Eye (tissue), 1 donor: ENCODE measurements at regions not wholly inside any gene's neighbourhood (a gene's known extent, or its start where the extent isn't known, plus 50 kb on each side); places are given as distances from the start of the nearest gene placed in this dataset.
A peak's percentile ranks its signal among the peaks of the same experiment; 100 is the strongest.

Experiments
- DNase-seq: peaks from one replicate; pipeline ENCODE4 v3.0.0-alpha.2; 2015

DNA sequence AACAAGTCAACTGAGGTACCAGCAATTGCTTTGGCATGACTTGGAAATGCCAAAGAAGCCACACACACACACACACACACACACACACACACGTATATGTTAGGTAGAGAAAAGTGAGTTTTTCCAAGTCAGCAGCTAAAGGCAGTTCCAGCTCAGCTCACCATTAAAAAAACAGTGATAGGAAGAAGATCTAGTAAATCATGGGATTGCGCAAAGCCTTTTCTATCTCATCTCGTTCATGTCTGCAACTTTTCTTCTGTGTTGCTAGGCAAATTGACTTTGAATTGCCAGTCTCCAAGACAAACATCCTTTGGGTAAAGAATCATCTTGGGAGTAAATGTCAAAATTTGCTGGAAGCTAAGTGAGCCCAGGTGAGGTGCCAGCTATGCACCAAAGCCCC lies 500.1 kb downstream of the ENC1 start:
- no peak for DNase-seq

DNA sequence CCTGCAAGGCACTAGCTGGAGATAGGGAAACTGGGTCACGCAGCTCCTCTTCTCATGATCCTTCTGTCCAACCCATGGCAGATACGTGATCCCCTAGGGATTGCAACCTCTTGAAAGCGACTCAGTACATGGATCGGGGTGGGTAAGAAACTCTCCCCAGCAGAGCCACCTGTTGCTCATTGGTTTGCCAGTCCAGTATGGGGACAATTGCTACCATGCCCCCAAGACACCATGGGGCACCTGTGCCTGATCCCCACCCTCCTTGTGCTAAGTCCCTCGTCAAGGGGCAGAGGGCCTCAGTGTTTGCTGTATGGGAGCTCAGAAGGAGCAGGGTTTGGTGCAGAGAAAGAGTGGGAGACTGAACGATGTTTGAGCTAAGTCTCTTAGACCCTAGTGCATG lies 500.9 kb downstream of the ENC1 start:
- no peak for DNase-seq

DNA sequence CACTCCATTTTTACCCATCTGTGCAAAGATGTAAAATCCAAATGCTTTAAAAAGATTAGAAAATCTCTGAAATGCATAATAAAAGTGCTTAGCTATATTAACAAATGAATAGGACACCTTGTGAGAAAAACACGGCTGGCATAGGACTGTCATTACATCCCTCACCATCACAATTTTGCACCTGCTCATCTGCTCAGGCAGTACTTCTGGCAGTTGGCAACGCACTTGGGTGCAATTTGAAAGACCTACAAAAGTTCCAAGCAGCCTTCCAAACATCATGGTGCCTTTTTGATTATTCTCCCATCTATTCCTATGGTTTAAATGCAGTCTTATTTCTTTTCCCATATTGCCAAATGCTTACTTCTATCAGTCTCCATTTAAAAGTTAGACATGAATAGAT lies 501.8 kb downstream of the ENC1 start:
- DNase-seq = no peak

DNA sequence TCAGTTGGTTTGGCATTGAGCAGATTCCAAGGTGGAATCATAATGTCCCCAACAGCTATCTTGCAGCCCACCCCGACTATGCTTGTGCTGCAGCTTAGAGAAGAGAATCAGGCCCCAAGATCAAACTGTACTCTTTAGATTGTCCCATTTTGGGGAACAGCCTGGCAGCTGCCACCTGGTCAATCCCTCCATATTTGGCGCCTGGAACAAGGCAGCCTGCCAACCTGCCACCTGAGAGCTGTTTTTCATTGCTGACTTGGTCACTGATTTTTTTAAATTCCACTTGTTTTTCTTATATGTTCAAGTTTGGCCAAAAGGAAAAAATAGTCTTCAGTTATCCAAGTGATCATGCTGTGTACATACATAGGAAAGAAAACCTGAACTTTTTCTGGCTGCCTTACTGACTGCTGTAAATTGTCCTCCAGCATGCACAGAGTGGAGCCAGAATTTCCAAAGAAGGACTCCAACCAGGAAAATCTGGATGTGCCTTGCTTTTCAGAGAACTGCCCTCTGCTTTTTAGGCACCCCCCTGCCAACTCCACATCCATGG lies 504.2 kb downstream of the ENC1 start:
- DNase-seq = no peak

DNA sequence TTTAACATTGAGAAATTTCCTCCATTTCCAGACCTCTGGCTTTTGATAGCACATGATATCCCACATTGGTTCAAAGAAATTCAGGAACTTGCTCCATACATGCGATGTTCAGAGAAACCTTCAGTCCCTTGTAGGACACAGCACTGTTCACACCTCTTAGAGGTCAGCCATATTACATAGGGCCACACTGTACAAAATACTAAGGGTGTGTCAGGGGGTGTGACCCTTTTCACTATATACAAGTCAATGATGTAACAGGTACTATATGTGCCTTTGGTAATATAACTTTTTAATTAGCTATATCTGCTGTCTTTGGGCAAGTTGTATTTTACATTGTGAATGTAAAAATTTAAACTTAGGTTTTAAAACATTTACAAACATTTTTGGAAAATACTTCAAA lies 505.5 kb downstream of the ENC1 start:
- no peak for DNase-seq

DNA sequence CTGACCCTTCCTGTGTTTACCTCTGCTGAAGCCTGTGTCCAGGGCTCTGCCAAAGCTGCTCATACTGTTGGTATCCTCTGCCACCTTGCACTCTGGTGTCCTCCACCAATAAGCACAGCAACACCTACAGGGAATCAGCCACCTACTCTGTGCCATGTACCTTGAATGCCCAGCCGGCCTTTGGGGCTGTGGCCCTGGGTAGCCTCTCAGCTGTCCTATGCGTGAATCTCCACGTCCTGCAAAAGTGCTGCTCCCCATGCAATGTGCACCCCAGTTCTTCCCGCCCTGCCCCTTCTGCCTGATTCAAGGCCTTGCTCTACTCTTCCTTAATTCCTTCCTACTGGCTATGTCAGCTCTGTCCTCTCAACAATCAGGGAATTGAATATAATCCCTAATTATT lies 506.5 kb downstream of the ARHGEF28 start:
- no peak for DNase-seq

DNA sequence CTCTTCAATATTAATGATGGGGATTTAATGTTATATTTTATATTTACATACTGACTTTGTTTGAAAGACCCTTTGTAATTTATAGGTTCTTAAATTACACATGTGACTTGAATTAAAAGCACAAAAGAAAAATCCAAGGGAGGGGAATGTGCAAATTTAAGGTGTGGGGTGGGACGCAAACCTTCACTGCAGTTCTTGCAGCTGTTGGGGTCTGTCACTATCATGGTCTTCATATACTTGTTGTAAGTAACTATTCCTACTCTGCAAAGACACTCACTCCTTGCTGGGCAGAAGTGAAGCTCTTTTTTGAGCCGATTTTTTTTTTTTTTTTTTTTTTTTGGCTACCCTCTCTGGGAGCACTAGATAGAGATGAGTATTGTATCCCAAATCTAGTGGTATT lies 505.3 kb downstream of the ARHGEF28 start:
- no peak for DNase-seq

DNA sequence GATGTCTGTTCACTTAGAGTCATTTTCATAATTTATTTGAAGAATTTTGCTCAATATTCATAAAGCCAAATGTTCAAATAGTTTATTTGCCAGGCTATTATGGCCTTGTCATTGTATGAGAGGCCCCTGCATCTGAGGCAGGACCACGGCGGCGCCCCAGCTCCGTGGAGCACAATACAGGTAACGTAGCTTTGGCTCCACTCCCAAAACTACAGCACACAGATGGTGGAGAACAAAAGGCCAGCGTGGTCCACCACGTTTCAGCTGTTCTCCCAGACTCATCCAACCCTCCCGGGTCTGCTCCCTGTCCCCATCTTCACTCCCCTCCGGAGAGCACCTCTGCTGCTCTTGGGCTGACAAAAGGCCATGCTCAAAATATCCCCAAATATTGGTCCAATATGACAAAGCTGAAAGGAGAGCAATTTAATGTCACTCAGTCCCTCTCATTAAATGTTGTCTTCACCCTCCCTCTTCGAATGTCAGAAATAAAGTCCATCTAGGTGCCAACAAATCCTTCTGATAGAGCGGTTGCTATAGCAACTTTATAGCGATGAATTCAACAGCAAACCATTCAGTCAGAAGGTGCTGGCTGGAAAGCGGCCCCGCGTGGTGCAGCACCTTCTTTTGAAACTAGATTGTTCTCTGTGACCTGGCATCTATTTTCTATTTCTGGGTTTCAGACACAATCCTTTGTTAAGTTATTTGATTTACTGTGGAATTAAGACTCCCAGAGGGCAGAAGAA lies 504.3 kb downstream of the ARHGEF28 start:
- DNase-seq = peak; percentile 37

DNA sequence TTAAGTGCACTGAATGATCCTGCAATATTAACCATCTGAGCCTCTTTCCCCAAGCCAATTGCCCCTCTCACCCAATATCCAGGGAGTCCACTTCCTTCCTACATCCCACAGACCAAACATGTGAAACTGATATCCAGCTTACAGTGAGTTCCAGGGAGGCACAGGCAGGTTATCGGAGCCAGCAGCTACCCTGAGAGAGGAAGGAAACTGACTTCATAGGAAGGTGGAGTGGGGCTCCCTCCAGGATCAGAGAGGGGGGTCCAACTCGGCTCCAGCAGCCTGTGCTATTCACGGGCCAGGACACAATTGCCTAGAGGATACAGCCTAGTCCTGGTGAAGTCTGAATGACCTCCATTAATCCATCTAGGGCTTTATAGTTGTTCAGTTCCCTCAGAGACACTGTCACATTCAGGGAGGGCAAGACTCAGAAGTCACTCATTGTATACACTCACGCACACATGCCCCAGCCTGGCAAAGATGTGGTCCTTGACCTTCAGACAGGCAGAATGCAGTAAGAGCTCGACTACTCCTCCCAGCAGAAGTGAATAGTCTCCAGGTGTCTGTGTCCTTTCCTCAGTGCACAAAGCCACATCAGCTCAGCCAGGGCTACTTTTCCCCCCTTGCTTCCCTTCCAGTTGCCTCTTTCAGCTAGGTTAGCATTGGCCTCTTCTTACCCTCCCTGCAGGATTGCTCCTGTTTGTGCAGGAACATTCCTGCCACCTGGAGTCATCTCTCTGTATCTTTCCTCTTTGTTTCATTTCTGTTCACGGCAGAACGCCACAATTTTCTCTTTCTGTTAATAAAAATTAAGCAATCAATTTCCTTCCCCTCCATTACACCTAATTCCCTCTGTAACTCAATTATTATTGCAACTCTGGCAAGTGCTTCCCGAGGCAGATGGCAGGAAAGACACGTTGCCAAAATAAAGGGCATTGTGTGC lies 501.7 kb downstream of the ARHGEF28 start:
- peak; percentile 53 for DNase-seq

DNA sequence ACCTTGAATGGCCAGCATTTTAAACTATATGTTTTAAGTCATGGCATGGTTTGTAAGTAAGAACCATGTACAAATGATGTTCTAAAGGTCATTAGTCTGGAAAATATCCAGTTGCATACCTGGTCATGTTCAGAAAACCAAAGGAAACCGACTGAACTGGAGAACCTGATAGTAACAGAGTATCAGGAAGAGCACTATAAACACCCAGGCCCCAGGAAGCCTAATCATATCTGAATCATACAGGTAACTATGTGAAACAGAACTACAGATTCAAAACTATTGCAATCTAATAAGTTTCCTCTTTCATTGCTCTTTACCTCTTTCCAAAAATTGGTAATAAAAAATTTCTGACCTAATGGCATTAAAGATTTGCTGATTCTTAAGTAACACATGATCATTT lies 500.3 kb downstream of the ARHGEF28 start:
- no peak for DNase-seq

DNA sequence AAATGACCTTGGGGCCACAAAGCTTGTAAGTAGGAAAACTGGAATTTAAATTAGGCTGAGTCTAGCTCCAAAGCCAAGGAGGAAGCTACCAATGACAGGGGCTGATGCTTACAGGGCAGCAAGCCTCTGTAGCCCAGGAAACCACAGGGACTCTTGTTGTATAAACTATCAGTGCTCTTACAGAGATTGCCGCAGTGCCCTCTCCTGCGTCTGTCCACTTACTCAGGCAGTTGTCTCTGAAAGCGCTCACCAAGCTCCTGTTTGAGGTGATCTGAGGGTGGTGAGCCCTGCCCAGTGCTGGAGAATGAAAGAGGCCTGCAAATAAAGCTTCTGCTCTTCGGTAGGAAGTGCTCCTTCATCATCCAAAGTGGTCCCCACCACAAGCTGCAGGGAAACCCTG lies 498.8 kb downstream of the ARHGEF28 start:
- no peak for DNase-seq

DNA sequence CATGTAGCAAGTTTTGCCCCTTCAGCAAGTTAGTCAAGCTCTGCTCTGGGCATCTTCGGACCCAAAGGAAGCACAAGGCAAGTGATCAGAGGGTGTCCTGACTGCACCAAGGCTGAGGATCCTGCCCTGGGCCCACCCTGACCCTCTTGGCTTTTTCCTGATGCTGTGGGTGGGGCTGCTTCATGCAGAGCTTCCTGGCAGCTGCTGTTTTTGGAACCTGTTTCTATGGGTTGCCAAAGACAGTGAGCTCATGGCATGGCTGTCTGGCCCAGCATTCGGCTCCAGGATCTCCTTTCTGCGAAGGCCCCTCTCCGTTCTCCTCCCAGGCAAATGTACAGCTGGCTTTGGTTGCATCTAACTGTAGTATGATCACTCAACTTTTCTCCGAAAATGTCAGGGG lies 497.9 kb downstream of the ARHGEF28 start:
- DNase-seq = no peak

DNA sequence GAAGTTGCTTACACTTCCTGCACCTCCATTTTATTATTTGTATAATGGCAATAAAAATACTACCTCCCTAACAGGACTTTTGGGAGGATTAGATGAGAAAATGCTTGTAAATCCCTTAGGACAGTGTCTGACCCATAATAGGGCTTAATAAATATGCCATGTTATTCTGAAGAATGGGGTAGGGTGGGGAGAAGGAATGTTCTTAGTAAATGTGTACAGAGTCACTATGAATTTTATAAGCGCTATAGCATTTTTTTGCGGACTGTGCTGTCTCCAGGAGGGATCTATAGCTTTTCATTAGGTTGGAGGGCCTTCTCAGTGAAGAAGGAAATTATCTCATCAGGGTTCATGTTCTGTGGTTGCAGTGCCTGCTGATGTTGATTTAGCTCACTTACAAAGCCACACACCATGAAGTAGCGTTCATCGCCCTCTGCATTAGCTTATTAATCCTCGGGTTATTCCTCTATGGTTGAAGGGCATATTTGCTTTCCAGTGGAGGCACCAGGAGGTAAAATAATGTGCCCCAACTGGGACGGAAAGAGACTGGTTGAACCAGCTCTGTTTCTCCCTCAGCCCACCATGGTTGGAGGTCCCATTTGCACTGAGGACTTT lies 497.1 kb downstream of the ARHGEF28 start:
- no peak for DNase-seq

DNA sequence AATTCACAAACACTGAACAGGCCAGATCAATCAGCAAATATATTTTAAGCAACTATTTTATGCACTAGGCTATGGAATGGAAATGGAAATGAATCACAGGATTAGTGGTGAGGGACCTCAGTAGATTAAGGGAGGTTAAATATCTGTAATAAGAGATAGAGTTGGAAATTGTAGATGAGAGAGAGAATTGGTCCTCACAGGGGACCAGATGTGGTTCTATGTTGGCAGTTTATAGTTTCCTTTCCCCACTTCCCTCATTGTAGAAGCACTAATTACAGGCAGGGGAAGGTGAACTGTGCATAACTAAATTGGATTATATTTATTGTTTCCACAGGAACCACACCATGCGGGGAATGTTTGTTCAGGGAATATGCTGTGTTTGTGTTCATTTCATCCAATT lies 496.2 kb downstream of the ARHGEF28 start:
- no peak for DNase-seq

DNA sequence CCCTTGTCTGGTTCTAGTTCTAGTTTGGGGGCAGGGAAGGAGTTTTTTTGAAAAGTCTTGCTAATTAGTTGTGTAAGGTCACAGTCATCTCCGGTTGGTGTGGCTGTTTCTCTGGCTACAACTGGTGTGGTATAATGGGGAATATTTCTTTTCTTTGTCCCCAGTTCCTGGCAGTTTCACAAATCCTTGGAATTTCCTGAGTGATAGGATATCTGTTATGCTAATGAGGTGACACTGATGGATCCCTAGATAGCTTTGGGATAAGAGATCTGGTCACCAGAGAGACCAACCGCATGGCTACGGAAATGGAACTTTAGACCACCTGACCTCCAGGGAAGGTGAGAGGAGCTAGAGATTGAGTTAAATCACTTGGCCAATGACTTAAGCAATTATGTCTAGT lies 494.6 kb downstream of the ARHGEF28 start:
- no peak for DNase-seq

DNA sequence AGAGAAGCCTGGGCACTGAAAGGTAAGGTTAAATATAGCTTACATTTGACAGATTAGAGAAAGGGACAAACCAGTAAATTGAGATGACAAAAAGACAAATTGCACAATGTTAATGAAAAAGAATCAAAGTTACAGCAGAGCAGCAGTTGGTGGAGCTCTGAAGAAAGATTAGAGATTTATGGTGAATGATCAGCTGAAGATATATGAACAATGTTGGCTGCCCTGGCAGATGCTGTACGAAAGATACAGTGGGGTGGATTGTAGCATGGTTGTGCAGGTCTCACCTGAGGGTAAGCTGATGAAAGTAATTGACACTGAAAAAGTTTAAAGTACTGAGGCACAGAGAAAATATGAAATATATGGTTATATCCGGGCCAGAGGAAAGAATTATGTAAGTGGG lies 492.1 kb downstream of the ARHGEF28 start:
- DNase-seq = no peak

DNA sequence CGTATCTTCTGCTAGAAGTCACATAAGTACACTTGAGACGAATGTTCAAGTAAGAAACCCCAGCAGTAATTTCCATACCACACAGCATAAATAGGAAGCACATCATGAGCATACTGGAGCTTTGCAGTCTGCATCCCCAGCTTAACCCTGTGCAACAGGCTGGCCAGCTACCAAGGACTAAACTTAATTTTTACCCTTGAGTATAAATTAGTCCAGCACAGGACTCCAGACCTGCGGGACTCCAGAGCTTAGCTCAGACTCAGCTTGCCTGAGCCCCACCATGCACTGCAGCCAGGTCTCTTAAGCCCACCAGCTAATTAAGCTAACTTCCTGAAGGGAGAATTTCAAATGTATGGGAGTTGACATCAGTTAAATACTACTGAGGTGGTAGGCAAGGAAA lies 491.0 kb downstream of the ARHGEF28 start:
- DNase-seq = no peak

DNA sequence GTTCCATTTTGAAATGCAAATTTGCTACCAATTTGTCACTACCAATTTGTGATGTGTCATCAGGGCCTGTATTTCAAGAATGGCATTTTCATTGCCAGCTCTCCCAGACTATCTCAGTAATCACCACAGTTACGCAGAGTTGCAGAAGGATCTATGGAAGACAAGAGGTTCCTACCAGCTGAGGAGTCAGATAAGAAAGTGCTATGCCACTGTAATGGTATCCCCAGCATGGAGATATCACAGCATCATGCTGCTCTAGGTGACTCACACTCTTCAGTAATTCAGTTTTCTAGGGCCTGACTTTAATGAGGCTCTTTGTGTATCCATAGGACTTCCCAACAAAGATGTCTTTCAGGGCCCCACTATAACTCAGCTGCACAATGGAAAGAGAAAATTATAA lies 490.3 kb downstream of the ARHGEF28 start:
- no peak for DNase-seq

DNA sequence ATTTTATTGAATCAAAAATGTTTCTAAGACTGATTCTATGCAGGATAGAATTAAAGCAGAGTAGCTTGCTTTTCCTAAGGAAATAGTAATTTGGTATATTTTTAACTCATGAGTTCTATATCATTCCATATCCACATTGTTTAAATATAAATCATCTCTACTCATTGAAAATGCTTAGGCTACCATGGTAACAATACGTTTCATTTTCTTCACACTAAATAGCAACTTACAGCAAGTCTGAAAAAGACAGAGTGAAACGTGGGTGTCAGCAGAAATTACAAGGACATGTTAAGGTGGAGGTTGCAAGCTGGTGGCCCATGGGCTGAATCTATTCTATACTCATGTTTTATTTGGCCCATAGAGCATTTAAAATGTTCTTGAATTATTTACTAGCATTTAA lies 487.9 kb downstream of the ARHGEF28 start:
- no peak for DNase-seq

DNA sequence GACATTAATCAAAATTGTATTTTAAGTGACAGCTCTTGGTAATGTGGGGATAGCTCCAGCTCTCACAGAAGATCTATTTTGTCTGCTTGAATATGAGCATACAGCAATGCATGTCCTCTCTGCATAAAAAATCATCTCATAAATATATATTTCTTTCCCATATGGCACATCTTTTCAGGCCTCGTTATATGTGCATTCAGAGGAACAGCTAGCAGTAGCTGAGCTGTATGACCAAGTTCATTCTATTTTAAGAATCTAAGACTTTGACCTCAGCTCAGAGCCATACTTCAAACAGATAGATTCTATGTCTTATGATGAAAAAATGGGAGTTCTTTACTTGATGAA lies 487.2 kb downstream of the ARHGEF28 start:
- DNase-seq = no peak

DNA sequence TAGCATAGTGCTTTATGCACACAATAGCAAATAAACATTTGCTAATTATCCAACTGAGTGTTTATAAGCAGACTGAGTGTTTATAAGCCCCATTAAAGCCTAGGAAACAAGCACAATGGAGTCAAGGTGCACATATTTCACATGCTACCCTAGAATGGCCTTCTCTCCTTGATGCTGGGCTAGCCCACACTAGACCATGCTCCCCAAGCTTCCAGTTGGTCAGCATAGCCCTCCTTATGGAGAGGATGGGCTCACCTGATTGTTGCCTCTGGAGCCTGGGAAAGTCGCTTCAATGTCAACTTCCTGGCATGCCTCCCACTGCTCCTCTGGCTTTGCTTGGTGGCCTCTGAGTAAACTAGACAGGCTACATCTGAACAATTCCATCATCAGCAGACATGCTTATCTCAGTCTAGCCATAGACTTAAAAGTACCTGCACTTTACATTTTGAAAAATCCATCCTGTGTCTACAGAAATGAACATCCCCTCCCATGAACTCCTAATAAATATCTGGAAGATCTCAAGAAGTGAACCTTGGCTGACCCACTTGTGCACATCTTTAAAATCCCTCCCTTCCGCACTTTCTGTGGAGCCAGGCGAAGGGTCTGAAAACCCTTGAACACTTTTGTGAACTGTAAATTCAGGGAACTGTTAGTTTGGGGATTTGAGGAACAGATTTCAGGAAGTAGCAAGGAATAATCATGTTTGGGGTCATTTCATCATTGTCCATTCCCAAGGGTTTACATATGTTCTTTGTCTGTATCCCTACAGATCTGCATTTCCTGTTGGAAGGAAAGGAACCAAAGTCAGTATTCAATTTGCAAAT lies 486.6 kb downstream of the ARHGEF28 start:
- DNase-seq = no peak

DNA sequence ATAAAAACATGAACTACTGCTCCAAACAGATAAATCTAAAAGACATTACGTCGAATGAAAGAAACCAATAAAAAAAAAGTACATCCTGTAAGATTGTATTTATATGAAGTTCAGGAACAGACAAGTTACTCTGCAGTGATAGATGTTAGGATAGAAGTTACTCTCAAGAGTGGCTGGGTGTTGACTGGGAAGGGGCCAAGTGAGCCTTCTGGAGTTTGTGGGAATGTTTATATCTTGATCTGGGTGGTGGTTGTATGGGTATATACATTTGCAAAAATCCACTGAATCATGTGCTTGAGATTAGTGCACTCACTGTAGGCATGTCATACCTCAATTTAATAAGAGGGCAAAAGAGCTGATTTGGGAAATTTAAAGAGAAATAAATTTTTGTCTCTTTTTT lies 485.8 kb downstream of the ARHGEF28 start:
- DNase-seq = no peak

DNA sequence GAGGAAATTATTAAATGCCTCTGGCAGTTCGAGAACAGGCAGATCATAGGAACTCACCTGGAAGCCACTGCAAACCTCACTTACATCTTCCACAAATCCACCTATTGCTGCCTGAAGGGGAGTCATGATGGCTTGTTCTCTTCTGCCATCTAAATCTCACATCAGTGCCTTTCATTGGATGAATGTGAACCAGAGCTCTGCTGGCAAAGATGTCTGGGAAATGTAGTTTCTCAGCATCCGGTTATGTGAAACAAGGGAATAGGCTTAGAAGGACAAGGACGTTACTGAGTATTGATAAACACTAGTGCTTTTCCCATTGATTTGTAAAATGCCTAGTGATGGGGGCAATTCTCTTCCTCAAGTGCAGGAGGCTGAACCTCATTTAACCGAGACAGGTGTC lies 483.3 kb downstream of the ARHGEF28 start:
- no peak for DNase-seq
